Umbilical cord (tissue), 1 donor: ENCODE measurements at regions not wholly inside any gene's neighbourhood (a gene's known extent, or its start where the extent isn't known, plus 50 kb on each side); places are given as distances from the start of the nearest gene placed in this dataset.

Experiments used
- DNase-seq: peaks from one replicate; pipeline ENCODE4 v3.0.0-alpha.2; 2015; ENCODE audit warnings: low spot score

GRCh38 chr3:165347526-165347925 lies 151.3 kb upstream of the SLITRK3 start:
- DNase-seq, result peak; percentile 19

DNA sequence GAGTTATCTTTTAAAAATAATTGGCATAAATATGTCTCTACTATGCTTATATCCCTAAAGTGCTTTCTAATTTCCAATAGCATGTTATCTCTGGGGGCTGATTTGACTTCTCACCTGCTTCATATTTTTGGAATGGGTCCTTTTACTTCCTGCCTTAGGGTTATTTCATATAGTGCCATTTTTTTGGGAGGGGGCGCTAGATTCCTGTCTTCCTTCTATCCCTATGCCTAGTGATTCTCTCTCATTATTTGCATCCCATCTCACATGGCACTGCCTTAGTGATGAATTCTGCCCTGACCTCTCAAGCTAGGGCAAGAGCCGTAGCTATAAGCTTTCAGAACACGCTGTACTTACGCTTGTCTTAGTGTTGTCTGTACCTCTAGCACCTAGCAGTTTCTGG lies 150.3 kb upstream of the SLITRK3 start:
- no peak for DNase-seq

DNA sequence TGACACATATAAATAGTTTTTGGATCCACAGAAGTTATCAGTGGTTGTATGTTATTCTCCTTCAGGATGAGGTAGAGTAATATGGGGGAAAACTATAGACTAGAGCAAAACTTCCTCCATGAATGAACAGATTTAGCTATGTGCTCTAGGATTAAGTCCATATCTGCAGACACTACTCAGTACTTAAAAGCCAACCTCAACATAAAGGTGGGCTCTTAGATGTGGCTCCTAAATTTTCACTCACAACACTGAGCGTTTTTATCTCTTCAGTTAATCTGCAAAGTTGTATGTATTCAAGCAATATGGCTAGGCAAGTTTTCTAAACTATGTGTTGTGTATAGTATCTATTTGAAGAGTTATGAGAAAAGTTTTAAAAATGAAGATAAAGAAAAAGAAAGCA lies 147.0 kb upstream of the SLITRK3 start:
- DNase-seq, result no peak

GRCh38 chr3:165339753-165340152 lies 143.6 kb upstream of the SLITRK3 start:
- DNase-seq, result peak; percentile 41

- DNase-seq, result peak; percentile 11
Observed at GRCh38 chr3:165336786-165337185, 140.6 kb upstream of the SLITRK3 start.
